Cardiac fibroblast (primary cell): ENCODE measurements at regions not wholly inside any gene's neighbourhood (a gene's known extent, or its start where the extent isn't known, plus 50 kb on each side); places are given as distances from the start of the nearest gene placed in this dataset.

Experiments used
- DNase-seq, 2 donors: peaks; one replicate each; pipeline versions ENCODE4 v3.0.0 to v3.0.0-alpha.2; 2010; ENCODE audit warnings: low read depth in 2 of 2
- H3K4me3 ChIP-seq, 2 donors: replicated peaks in 1 of 2; 1 replicate in 1 of 2; 2 replicates in 1 of 2; pipeline ENCODE4 v1.5.1; 2011; ENCODE audit warnings: low read depth in 2 of 2, low read length in 2 of 2, mild to moderate bottlenecking in 2 of 2, moderate library complexity in 1 of 2
- CTCF ChIP-seq: IDR thresholded peaks from one replicate; pipeline ENCODE4 v1.5.1; 2011; ENCODE audit warnings: low read depth, mild to moderate bottlenecking, low read length, inconsistent platforms

DNA sequence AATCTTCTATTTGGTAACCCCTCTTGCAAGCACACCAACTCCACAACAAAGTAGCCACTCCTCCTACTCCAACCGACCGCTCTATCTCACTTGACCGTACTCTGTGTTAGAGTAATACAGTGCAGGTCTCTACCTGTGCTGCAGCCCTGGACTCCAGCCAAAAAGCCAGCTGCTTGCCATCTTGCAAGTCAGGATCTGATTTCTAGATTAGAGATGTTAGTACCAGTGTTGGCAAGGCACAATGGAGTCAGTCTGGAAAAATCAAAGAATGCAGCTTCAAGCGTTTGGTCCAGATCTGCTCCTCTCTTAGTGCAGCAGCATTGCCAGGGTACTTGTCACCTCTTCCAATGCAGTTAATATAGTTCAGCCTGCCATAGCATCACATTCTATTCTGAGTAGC is 477.6 kb downstream of the ZSWIM6 start:
- no peak for DNase-seq
- TF ChIP-seq CTCF = no peak

DNA sequence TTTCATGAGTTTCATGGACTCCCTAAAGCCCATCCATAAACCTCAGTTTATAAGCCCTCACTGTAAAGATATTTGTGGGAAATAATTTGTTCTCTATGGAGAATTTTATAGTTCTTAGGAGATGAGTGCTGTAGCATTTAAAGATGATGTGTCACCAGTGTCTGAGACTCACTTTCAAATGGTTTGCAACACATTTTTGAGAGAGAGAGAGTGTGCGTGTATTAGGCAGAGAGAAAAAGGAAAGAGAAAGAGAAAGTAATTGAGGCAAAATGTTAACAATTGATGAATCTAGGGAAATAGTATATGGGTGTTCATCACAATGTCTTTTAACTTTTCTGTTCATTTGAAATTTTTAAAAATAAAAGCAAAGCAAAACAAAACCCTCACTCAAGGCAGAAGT is 479.0 kb downstream of the ZSWIM6 start:
- DNase-seq = no peak
- TF ChIP-seq CTCF = no peak
- H3K4me3 ChIP-seq = no peak overlapping the region

More for the DNA sequence above, 477.6 kb downstream of the ZSWIM6 start:
- H3K4me3 ChIP-seq = no peak overlapping the region

GRCh38 chr5:61813361-61813760 is 481.3 kb downstream of the ZSWIM6 start:
- no peak overlapping the region for H3K4me3 ChIP-seq
- TF ChIP-seq CTCF = no peak
- no peak for DNase-seq

DNA sequence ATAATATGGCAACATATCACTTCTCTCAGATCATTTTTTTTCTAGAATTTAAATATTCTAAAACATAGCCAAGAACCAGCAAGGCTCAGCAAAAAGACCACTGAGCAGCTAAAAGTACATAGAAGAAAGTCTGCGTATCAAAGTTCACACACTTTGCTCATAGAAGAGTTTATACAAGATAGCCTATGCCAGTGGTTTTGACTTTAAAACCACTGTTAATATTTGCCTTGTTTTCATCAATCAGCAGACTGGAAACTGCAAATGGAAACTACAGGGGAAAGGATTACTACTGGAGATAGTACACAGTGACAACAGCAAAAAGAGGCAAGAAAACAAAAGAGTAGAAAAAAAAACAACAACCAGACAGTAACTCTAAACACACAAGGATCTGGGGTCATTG is 483.3 kb downstream of the ZSWIM6 start:
- no peak for DNase-seq
- TF ChIP-seq CTCF = no peak

DNA sequence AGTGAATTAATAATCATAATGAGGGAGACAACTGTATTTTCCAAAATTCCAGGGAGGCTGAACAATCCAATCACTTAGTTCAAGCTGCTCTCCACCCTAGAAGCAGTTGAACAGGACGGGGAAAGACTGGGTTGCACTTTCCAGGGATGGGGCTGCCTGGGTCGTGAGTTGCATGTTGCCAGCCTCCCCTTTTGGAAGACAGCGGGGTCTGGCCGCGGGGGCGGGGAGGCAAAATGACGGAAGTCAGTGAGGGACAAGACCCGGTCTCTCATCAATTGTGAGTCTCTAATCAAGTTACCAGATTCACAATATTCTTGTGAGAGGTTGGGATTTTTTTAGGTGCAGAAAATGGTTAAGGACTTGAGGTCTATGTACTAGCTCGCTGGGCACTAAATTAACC is 484.1 kb downstream of the ZSWIM6 start:
- DNase-seq = no peak
- H3K4me3 ChIP-seq = no peak overlapping the region
- TF ChIP-seq CTCF = no peak

More for the DNA sequence above, 483.3 kb downstream of the ZSWIM6 start:
- no peak overlapping the region for H3K4me3 ChIP-seq

- no peak for DNase-seq
- H3K4me3 ChIP-seq = no peak overlapping the region
- TF ChIP-seq CTCF = no peak
These were observed 484.8 kb downstream of the ZSWIM6 start for GRCh38 chr5:61816585-61817450.
